HG02938 (cell line): ENCODE measurements at regions not wholly inside any gene's neighbourhood (a gene's known extent, or its start where the extent isn't known, plus 50 kb on each side); places are given as distances from the start of the nearest gene placed in this dataset.

Source experiments
- ATAC-seq: cut with Tn5 transposase; IDR thresholded peaks from one replicate; pipeline ENCODE4 v1.9.1; 2021; ENCODE audit warnings: mild to moderate bottlenecking, moderate library complexity; ENCODE audit not compliant: unreplicated experiment

DNA sequence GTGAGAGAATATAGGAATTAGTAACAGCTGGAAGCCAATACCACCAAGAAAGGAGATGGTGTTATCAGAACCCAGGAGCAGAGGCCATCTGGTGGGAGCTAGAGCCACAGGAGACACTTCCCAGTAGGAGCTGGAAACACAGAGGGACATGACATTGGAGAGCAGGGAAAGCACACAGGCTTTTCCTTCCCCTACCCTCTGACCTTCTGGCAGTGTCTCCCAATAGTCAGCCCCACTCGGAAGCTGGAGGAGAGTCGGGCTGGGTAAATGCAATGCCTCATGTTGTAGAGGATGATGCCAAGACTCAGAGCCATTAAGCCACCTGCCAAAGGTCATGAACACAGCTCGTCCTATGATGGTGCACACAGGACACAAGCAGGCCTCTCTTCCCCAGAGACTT lies 538.5 kb downstream of the BCL11B start:
- ATAC-seq = no peak

DNA sequence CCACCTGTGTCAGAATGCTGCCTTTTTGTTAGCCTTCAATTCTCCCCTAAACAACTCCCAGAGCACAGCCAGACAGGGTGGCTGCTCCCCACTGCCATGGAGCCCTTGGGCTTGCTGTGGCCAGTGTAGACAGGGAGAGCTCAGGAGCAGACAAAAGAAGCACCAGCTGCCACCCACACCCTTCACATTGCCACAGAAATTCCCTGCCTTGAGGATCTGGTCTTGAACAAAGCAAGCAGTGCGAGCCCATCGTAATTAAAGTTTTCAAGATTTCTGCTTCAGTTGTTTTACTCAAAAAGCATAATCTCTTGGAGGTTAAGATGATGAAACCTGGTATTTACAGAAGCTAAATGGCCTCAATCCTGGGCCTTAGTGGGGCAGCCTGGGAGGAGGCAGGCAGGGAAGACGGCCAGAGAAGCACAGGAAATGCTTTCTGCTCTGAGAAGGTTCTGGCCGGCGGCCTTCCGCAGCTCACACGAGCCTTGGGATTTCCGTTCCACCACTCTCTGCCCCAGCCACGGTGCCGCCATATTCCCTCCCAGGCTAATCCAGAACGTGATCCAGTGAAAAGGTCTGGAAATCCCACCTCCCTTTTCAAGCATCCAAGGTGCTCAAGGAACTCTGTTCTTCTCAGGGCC lies 535.2 kb downstream of the BCL11B start:
- ATAC-seq = no peak

DNA sequence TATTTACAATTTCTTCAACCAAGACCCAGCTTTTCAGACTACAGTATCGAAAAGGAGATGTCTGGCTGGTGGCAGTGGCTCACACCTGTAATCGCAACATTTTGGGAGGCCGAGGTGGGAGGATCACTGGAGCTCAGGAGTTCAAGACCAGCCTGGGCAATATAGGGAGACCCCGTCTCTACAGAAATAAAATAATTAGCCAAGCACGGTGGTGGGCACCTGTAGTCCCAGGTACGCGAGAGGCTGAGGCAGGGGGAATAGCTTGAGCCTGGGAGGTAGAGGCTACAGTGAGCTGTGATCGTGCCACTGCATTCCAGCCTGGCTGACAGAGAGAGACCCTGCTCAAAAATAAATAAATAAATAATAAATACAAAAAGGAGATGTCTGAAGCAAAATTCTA lies 530.5 kb downstream of the BCL11B start:
- no peak for ATAC-seq

DNA sequence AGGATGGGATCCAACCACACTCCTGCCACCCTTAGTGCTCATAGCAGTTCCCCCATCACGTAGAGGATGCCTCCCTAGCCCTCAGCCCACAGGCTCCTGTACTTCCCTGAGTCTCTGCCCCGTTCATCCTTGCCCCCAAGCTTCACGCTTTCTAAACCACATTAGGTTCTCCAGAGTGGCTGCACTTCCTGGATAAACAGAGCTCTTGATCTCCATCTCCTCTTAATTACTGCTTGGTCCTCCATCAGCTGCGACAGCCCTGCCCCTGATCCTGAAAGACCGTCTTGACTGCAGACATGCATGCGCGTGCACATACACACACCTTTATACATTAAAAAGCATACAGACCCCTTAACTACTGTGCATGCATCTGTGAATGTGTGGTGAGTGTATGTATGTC lies 530.0 kb downstream of the BCL11B start:
- no peak for ATAC-seq

DNA sequence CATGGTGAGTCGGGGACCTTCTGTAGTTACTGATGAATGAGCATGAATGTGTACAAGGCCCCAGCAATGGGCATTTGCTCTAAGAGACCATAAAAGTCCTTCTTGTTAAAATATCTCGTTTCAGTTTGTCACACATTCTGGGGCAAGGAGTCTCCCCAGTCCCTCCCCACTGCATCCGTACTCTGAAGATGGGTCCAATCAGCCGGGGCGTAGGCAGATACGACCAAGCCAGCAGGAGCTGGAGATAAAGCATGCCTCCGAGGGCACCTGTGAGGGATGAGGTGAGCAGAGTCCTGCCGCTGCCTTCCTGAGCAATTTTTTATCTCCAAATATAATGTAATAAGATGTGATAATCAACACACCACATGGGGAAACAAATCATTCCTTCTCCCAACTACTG lies 528.5 kb downstream of the BCL11B start:
- ATAC-seq = no peak

DNA sequence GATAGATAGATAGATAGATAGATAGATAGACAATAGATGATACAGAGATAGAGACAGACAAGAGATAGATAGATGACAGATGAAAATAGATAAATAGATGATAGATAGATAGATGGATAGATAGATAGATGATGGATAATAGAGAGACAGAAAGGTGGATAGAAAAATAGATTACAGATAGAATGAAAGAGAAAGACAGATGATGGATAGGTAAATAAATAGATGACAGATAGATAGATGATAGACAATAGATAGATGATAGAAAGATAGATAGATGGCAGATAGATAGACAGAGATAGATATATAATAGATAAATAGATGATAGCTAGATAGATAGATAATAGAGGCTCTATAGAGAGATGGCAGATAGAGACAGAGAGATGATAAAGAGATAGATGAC lies 523.0 kb downstream of the BCL11B start:
- no peak for ATAC-seq

DNA sequence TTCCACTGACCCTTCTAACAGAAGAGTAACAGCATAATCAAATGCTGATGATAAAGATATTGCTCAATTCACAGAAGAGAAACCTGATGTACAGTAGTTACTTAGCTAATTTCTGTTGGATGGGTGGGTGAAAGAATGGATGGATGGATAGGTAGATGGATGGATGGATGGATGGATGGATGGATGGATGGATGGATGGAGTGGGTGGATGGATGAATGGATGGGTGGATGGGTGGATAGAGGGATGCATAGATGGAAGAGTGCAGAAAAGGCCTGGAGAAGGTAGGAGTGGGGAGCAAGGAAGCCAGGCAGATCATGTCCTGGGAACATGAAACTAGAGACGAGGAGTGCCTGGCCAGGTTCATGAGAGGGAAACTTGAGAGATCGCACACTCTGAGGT lies 520.9 kb downstream of the BCL11B start:
- ATAC-seq = no peak

DNA sequence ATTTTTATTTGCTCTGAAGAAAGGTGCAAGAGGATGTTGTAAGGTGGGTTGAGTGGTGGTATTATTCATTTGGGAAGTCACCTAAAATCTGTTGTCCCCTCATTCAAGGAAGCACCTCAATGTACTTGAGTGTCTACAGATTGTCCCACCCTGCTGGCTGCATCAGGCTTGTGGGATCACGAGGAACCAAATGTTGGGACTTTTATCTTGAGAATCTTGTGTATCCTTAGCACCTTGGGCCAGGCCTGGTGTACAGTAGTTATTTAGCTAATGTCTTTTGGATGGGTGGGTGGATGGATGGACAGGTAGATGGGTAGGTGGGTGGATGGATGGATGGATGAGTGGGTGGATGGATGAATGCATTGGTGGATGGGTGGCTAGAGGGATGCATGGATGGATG lies 519.3 kb downstream of the BCL11B start:
- ATAC-seq = no peak

DNA sequence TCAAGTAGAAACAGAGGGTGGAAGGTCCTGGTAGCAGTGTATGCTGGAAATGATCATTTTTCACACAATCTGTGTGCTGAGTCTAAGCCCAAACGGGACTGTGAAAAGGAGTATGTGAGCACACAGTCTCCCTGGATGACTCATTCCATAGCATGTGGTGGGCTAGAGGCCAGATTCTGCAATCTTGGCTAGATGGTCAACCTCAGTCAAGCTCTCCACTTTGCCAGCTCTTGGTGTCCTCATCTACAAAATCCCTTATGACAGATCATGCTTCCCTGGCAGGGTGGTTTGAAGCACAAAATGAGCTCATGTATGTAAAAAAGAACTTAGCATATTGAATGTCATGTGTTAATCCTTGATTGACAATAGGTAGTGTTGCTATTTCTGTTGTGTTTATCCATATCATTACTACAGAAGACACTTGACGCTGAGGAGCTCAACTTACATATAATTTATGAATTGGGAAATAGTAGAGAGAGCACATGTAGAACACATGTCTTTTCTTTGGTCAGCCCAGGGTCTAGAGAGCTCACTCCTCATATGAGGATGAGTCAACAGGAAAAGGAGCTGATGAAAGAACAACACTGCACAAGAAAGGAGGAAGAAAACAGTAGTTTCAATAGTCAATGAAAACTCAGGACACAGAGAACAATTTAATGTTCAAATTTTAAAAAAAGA lies 517.5 kb downstream of the BCL11B start:
- no peak for ATAC-seq

DNA sequence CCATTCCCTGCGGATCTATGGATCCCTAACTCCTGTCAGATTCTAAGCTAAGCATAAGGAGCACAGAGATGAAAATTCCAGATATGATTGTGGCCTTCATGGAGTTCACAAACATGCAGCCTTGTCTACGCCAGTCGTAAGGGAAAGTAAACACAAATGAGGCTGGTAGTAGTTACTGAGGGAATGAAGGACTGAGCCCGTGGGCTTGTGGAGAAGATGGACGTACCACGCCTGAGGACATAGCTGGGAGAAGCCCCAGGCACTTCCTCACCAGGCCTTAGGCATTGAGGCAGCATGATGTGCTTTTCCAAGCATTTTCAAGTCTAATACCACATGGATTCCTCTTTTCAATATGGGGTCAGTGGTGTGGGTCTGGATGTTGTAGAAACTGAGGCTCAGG lies 515.2 kb downstream of the BCL11B start:
- no peak for ATAC-seq

DNA sequence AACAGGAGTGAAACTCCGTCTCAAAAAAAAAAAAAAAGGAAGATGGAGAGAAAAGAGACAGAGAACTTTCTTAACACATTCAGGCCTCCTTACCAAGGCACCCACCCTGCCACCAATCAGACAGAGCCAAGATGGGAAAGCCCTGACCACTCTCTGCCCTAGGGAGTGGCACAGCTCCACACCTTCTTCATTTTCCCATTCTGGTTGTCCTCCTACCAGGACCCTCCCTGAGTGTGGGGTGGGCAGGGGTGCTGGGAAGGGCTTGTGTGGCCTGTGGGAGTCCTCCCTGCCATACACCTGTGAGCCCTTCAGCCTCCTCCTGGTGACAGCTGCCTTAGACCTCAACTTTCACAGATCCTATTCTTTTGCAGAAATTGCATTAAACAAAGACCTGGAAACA lies 513.6 kb downstream of the BCL11B start:
- ATAC-seq = no peak

DNA sequence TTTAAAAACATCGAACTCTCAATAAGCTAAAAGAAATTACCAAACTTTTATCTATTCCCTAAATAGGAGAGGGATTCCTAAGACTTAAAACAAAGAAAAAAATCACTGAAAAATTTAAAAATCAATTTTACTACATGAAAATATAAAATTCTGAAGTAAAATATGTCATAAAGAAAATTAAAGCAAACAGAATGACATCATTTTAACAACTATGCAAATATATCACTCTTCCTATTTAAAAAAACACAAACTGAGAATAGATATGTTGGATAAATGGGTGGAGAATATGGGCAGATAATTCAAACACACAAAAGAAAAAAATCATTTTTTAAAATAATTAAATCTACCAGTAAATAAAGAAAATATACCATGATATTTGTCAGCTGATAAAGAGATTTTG lies 510.0 kb downstream of the BCL11B start:
- ATAC-seq = no peak

DNA sequence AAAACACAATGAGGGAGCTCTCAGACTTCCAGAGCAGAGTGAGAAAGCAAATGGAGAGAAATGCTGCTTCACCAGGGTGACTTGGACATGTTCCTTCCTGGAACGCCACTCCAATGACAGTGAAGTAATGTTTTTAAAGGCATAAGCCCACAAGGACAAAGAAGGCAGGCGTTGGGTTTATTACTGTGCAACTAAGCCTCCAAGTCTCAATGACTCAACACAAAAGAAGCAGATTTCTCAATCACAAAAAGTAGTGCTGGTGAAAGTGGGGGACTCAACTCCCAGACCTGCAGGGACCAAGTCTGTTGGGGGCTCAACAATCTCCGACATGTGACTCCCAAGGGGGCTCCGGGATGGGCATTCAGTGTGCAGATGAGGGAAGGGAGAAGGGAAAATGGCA lies 505.2 kb downstream of the BCL11B start:
- no peak for ATAC-seq

DNA sequence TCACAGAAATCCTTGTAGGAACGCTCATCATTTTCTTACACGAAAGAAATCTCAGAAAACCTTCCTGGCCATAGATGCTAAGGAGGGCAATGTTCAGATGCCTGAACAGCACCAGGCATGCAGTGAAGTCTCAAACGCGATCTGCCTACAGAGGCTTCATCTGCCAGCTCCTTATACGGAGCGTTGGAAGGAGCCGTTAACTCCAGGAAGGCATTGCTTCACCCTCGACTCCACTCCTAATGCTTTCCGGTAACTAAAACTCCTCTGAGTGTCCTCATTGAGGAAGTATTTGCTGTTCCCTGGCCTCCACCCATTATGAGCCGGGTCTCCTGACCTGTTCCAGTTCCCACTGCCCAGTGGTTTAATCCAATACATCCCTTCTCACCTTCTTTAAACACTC lies 502.7 kb downstream of the BCL11B start:
- no peak for ATAC-seq

DNA sequence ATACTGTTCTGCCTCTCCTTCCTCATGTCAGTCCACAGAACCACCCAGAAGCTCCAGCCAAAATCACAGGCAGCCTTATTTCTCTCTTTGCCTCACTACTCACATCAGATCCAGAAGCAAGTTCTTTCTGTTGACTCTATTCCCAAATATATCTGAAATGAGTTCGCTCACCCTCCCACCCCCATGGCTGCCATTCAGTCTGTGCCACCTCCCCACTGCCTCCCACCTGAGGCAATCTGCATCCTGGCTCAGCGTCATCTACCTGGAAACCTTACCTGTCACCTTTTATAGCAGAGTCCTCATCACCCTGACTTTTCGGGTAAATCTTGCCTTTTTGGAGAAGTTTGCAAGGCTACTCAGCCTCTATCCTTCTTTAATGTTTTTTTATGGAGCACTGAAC lies 501.8 kb downstream of the BCL11B start:
- ATAC-seq = no peak

DNA sequence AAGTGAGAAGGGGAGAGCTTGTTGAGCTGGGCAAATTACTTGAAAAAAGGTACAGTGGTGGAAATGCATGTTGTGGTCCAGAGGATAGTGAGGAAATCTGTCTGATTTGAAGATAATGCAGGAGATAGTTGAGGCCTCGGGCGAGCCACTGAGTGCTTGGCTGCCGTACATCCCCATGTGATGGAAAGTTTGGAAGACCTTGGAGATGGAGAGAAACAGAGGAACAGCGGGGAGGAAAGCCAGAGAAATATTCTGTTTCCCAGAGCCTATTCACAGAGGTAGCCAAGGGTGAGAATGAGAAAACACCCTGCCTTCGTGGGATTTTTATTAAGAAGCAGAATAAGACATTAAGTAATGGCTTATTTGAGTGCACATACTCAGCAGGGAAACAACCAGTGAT lies 498.2 kb downstream of the BCL11B start:
- no peak for ATAC-seq

DNA sequence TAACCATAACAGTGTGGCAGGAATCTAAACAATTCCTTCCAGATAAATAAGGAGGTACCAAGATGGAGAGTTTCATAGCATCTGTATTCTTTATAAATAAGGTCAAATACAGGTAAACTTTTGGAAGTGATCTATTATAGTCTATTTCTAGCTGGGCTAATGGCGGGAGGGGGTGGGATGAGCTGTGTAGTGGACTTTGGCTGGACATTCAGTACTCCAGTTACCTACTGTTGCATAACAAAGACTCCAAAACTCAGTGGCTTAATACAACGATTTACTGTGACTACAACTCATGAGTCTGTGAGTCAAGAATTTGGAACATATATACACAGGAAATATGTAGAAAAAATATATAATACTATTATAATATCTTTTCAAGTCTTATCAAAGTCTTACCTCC lies 496.1 kb downstream of the BCL11B start:
- ATAC-seq = no peak

DNA sequence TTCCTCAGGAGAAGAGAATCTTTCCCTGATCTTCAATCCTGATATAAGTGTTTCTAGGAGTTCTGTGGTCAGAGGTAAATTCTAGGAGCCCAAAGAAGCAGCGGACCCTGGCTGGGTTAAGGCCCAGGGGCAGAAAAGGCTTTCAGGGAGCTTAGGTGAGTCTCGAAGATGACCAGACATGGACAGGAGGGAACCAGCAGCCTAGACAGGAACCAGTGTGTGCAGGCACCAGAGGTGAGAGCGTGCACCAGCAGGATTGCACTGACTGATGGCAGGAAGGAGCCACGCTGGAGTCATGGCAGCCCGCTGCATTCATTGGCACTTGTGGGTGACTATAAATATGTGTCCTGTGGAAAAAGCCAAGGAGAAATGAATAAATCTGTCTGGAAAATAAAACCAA lies 489.9 kb downstream of the BCL11B start:
- no peak for ATAC-seq

DNA sequence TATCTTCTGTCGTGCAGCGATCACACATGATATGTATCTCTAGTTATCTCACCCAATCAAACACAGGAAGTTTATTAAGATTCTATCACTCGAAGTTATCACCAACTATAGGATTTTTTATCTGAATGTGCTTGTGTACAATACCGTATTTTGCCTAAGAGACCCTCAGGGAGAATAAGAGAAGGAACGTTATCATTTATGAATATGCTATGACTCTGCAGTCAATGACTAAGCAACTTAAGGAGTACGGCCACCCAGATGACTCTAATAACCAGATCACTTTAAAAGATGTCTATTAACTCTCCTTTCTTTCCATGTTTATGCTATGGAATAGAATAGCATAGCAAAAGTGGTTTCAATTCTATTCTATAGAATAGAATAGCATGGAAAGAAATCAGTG lies 486.4 kb downstream of the BCL11B start:
- ATAC-seq = no peak

DNA sequence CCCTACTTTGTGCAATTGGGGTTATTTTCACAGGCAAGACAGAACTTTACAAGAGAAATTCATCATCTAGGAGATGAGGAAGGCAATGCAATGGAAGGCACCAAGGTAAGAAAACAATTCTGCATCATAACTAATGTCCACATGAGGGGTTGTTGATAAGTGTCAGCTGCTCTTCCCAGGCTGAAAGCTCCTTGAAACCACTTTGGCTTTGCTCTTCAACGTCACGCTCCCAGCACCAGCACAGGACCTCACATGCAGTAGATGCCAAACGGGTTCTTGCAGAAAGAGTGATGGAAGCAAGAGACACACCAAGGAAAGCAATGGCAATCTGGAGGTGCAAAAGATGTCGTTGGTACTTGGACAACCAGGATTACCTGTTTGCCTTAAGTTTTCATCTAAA lies 485.5 kb downstream of the BCL11B start:
- no peak for ATAC-seq

DNA sequence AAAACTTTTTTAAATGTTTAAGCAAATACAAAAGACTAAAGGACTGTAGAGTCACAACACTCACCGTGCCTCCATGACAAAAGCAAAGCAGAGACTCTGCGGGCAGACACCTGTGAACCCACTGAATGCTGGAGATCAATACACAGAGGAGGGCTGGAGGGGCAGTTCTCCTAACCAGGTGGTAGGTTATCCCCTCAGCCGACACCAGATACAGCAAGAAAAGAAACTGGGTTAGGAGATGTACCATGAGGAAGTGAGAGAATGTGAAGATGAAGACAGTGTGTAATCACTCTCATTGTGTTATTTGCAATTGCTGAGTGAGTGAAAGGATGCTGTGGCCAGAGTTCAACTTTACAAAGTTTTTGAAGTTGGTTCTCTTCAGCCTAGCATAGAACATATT lies 480.3 kb downstream of the BCL11B start:
- ATAC-seq = no peak

DNA sequence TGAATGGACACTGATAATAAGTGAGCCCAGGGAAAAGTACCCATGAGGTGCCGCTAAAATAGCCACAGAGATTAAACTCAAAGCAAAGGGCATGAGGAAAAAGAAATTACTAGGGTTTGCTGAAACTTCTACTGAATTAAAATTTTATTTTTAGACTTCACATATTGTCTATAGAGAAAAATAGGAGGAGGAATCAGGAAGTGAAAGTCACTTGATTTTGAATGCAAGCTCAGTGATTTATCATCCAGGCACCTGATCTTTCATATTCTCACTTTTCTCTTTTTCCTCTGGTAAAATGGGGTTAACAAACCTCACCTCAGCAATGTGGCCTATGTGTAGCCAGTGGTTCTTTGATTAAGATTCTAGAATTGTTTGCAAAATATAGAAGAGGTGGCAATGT lies 479.8 kb downstream of the BCL11B start:
- ATAC-seq = no peak

DNA sequence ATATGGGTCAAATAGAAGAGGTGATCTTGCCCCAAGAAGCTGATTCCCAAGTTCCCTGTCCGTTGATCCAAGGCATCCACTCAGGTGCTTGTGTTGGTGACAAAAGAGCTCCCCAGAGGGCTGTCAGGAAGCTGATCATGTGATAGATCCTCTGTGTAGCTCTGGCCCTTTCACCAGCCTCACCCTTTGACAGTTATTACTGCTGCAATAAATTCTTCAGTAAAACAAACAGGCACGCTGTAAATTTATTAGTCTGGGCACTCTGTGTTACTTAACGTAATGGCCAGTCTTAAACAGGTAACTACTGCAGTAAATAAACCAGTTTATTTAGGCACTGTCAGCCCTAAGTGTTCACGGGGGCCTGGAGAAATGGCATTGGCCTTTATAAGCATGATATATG lies 473.9 kb downstream of the BCL11B start:
- ATAC-seq = no peak
